H9 (cell line): ENCODE measurements at regions not wholly inside any gene's neighbourhood (a gene's known extent, or its start where the extent isn't known, plus 50 kb on each side); places are given as distances from the start of the nearest gene placed in this dataset.

ENCODE experiments used
- DNase-seq: peaks from one replicate; pipeline ENCODE4 v3.0.0-alpha.2; 2017
- H2AFZ ChIP-seq: one replicate; pipeline ENCODE4 v1.6.1; 2013; ENCODE audit warnings: mild to moderate bottlenecking, low read length, control low read depth, moderate library complexity
- H2AK5ac ChIP-seq: 2 replicates; pipeline ENCODE4 v1.6.1; 2013; ENCODE audit warnings: low read length, control low read depth, mixed read lengths; ENCODE audit not compliant: insufficient read length
- H2BK120ac ChIP-seq: one replicate; pipeline ENCODE4 v1.6.1; 2013; ENCODE audit warnings: low read depth, mild to moderate bottlenecking, low read length, control low read depth, inconsistent platforms; ENCODE audit not compliant: poor library complexity, severe bottlenecking
- H2BK12ac ChIP-seq: 2 replicates; pipeline ENCODE4 v1.6.1; 2013; ENCODE audit warnings: low read length, control low read depth, mixed read lengths, low read depth; ENCODE audit not compliant: insufficient read length
- H2BK15ac ChIP-seq: 2 replicates; pipeline ENCODE4 v1.6.1; 2013; ENCODE audit warnings: low read depth, low read length, control low read depth
- H2BK20ac ChIP-seq: one replicate; pipeline ENCODE4 v1.6.1; 2013; ENCODE audit warnings: low read depth, mild to moderate bottlenecking, low read length, control low read depth, inconsistent platforms; ENCODE audit not compliant: poor library complexity, severe bottlenecking
- H2BK5ac ChIP-seq: 2 replicates; pipeline ENCODE4 v1.6.1; 2013; ENCODE audit warnings: low read length, control low read depth, mixed read lengths; ENCODE audit not compliant: insufficient read length
- H3K14ac ChIP-seq: 2 replicates; pipeline ENCODE4 v1.6.1; 2013; ENCODE audit warnings: low read length, control low read depth; ENCODE audit not compliant: insufficient read depth
- H3K18ac ChIP-seq: 2 replicates; pipeline ENCODE4 v1.6.1; 2013; ENCODE audit warnings: low read depth, mild to moderate bottlenecking, mixed read lengths, low read length, control low read depth; ENCODE audit not compliant: insufficient read length
- H3K23ac ChIP-seq: 2 replicates; pipeline ENCODE4 v1.6.1; 2013; ENCODE audit warnings: low read length, control low read depth, mixed read lengths, low read depth; ENCODE audit not compliant: insufficient read length
- H3K23me2 ChIP-seq: 2 replicates; pipeline ENCODE4 v1.6.1; 2013; ENCODE audit warnings: low read depth, mild to moderate bottlenecking, mixed read lengths, low read length, control low read depth; ENCODE audit not compliant: insufficient read length, poor library complexity, severe bottlenecking
- H3K27ac ChIP-seq: 2 replicates; pipeline ENCODE4 v1.5.1; 2013; ENCODE audit warnings: low read length, control low read depth, mixed read lengths, low read depth; ENCODE audit not compliant: insufficient read length
- H3K27me3 ChIP-seq: 2 replicates; pipeline ENCODE4 v1.6.1; 2013; ENCODE audit warnings: low read length, control low read depth, inconsistent platforms; ENCODE audit not compliant: insufficient read depth
- H3K4ac ChIP-seq: 2 replicates; pipeline ENCODE4 v1.6.1; 2013; ENCODE audit warnings: low read depth, mild to moderate bottlenecking, control low read depth, inconsistent platforms, low read length, moderate library complexity
- H3K4me1 ChIP-seq: 2 replicates; pipeline ENCODE4 v1.6.1; 2013; ENCODE audit warnings: low read length, control low read depth, inconsistent platforms; ENCODE audit not compliant: insufficient read depth
- H3K4me2 ChIP-seq: 2 replicates; pipeline ENCODE4 v1.6.1; 2013; ENCODE audit warnings: low read length, control low read depth, mixed read lengths; ENCODE audit not compliant: insufficient read length, insufficient read depth
- H3K56ac ChIP-seq: 2 replicates; pipeline ENCODE4 v1.6.1; 2013; ENCODE audit warnings: low read depth, mild to moderate bottlenecking, mixed read lengths, low read length, control low read depth; ENCODE audit not compliant: insufficient read length
- H3K79me1 ChIP-seq: 2 replicates; pipeline ENCODE4 v1.6.1; 2013; ENCODE audit warnings: low read depth, mild to moderate bottlenecking, moderate library complexity, low read length, control low read depth, inconsistent platforms; ENCODE audit not compliant: insufficient read depth, poor library complexity, severe bottlenecking
- H3K79me2 ChIP-seq: 2 replicates; pipeline ENCODE4 v1.6.1; 2013; ENCODE audit warnings: low read length, control low read depth, inconsistent platforms; ENCODE audit not compliant: insufficient read depth
- H3K9ac ChIP-seq: 2 replicates; pipeline ENCODE4 v1.6.1; 2013; ENCODE audit warnings: low read length, control low read depth, mixed read lengths; ENCODE audit not compliant: insufficient read length; ENCODE audit errors: extremely low read depth
- H3K9me3 ChIP-seq: one replicate; pipeline ENCODE4 v1.6.1; 2013; ENCODE audit warnings: low read depth, low read length, inconsistent platforms; ENCODE audit not compliant: control insufficient read depth
- H3T11ph ChIP-seq: one replicate; pipeline ENCODE4 v1.6.1; 2013; ENCODE audit warnings: mild to moderate bottlenecking, low read length, control low read depth, inconsistent platforms
- H4K20me1 ChIP-seq: one replicate; pipeline ENCODE4 v1.6.1; 2013; ENCODE audit not compliant: control insufficient read depth, insufficient read length, insufficient read depth
- H4K5ac ChIP-seq: 2 replicates; pipeline ENCODE4 v1.6.1; 2013; ENCODE audit warnings: low read depth, mild to moderate bottlenecking, mixed read lengths, low read length, control low read depth; ENCODE audit not compliant: insufficient read length
- H4K8ac ChIP-seq: replicated peaks from 2 replicates; pipeline ENCODE4 v1.6.1; 2013; ENCODE audit warnings: low read length, control low read depth, mixed read lengths, low read depth; ENCODE audit not compliant: insufficient read length
- H4K91ac ChIP-seq: 2 replicates; pipeline ENCODE4 v1.6.1; 2013; ENCODE audit warnings: low read depth, mild to moderate bottlenecking, moderate library complexity, mixed read lengths, low read length, control low read depth; ENCODE audit not compliant: insufficient read length
- H3K27ac Mint-ChIP-seq, 3 experiments: 2 replicates in 2 of 3; 3 replicates in 1 of 3; pipeline ENCODE4 v1.8.0; 2020 to 2021; ENCODE audit warnings: mixed read lengths in 3 of 3, mild to moderate bottlenecking in 1 of 3, moderate library complexity in 1 of 3
- H3K27me3 Mint-ChIP-seq: 2 replicates; pipeline ENCODE4 v1.8.0; 2021; ENCODE audit warnings: low read depth, mild to moderate bottlenecking, moderate library complexity, mixed read lengths
- H3K36me3 Mint-ChIP-seq, 3 experiments: 2 replicates in 2 of 3; 3 replicates in 1 of 3; pipeline ENCODE4 v1.8.0; 2020 to 2021; ENCODE audit warnings: low read depth in 3 of 3, mixed read lengths in 3 of 3; ENCODE audit not compliant: insufficient read depth in 1 of 3
- H3K4me1 Mint-ChIP-seq, 2 experiments: 2 replicates each; pipeline ENCODE4 v1.8.0; 2020; ENCODE audit warnings: mixed read lengths in 2 of 2
- H3K4me3 Mint-ChIP-seq, 2 experiments: 2 replicates in 1 of 2; 3 replicates in 1 of 2; pipeline ENCODE4 v1.8.0; 2020 to 2021; ENCODE audit warnings: mild to moderate bottlenecking in 2 of 2, mixed read lengths in 2 of 2, moderate library complexity in 1 of 2
- H3K9me3 Mint-ChIP-seq, 2 experiments: 2 replicates in 1 of 2; 3 replicates in 1 of 2; pipeline ENCODE4 v1.8.0; 2020; ENCODE audit warnings: mild to moderate bottlenecking in 2 of 2, mixed read lengths in 2 of 2, moderate library complexity in 1 of 2
- WGBS: extraction: QIAGEN DNeasy Blood & Tissue Kit; methylation state at CpG from one replicate; pipeline ENCODE4 v1.1.7; 2013; ENCODE audit warnings: missing lambda C conversion rate, low lambda C conversion rate, mixed read lengths; ENCODE audit not compliant: insufficient read length; ENCODE audit errors: extremely low coverage; 5-methylcytosine and 5-hydroxymethylcytosine counted together
- TF ChIP-seq, protein P1 (sequence below): fragments of 200-600 bp; sonication (generic); conservative IDR thresholded peaks from 3 replicates; pipeline ENCODE4 v1.8.0; 2021; ENCODE audit warnings: antibody characterized with exemption, mild to moderate bottlenecking

- Histone ChIP-seq H3K27me3 (no peaks in the 10 kb centered on the region), H3K4me2 (no peak overlapping the region), H3K9ac (no peak overlapping the region), H2BK120ac (no peak overlapping the region), H4K8ac (no peak overlapping the region), H2BK5ac (no peak overlapping the region), H3K79me2 (no peaks in the 10 kb centered on the region), H3K14ac (no peak overlapping the region), H3T11ph (no peak overlapping the region), H3K79me1 (no peaks in the 10 kb centered on the region), H3K27ac (no peak overlapping the region), H3K56ac (no peak overlapping the region), H3K4ac (no peak overlapping the region), H3K4me1 (peaks cover 2% of the 10 kb centered on the region; the same call in 1 of the 2 replicates), H2AFZ (no peak overlapping the region), H3K9me3 (no peaks in the 10 kb centered on the region), H3K23me2 (no peaks in the 10 kb centered on the region), H4K91ac (no peak overlapping the region), H2AK5ac (no peak overlapping the region), H4K5ac (no peak overlapping the region), H4K20me1 (no peaks in the 10 kb centered on the region), H2BK12ac (no peak overlapping the region), H2BK15ac (no peak overlapping the region), H3K18ac (no peak overlapping the region), H2BK20ac (no peak overlapping the region), H3K23ac (no peak overlapping the region)
- peaks cover 16 to 20% of the 10 kb centered on the region in 2 experiments for H3K9me3 Mint-ChIP-seq
- TF ChIP-seq, protein P1, sequence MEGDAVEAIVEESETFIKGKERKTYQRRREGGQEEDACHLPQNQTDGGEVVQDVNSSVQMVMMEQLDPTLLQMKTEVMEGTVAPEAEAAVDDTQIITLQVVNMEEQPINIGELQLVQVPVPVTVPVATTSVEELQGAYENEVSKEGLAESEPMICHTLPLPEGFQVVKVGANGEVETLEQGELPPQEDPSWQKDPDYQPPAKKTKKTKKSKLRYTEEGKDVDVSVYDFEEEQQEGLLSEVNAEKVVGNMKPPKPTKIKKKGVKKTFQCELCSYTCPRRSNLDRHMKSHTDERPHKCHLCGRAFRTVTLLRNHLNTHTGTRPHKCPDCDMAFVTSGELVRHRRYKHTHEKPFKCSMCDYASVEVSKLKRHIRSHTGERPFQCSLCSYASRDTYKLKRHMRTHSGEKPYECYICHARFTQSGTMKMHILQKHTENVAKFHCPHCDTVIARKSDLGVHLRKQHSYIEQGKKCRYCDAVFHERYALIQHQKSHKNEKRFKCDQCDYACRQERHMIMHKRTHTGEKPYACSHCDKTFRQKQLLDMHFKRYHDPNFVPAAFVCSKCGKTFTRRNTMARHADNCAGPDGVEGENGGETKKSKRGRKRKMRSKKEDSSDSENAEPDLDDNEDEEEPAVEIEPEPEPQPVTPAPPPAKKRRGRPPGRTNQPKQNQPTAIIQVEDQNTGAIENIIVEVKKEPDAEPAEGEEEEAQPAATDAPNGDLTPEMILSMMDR = no peak
- no peak overlapping the region for H3K4me3 Mint-ChIP-seq
- H3K36me3 Mint-ChIP-seq = peaks cover 9 to 24% (median 9%) of the 10 kb centered on the region in 3 experiments; a peak in 5 of 7 replicates
- peaks cover 2% of the 10 kb centered on the region; the same call in 1 of the 2 replicates for H3K27me3 Mint-ChIP-seq
- no peak for DNase-seq
- no peak overlapping the region for H3K27ac Mint-ChIP-seq
- peaks cover 23 to 25% of the 10 kb centered on the region in 2 experiments for H3K4me1 Mint-ChIP-seq
- WGBS = no CpG with 5 or more reads among the region's 1 CpG
Observed at GRCh38 chr21:32915099-32915498, 110.6 kb upstream of the OLIG2 start.
